Endodermal cell (in vitro differentiated cells): ENCODE measurements at regions not wholly inside any gene's neighbourhood (a gene's known extent, or its start where the extent isn't known, plus 50 kb on each side); places are given as distances from the start of the nearest gene placed in this dataset.

Experiments used
- DNase-seq: peaks from one replicate; pipeline ENCODE4 v3.0.0-alpha.2; 2017
- H3K27ac ChIP-seq: 2 replicates; pipeline ENCODE4 v1.5.1; 2013; ENCODE audit warnings: mild to moderate bottlenecking, low read depth, low read length, moderate library complexity
- H3K27me3 ChIP-seq: 2 replicates; pipeline ENCODE4 v1.6.1; 2013; ENCODE audit warnings: mild to moderate bottlenecking, low read length, moderate library complexity; ENCODE audit not compliant: insufficient read depth, control insufficient read depth, poor library complexity, severe bottlenecking
- H3K36me3 ChIP-seq: 2 replicates; pipeline ENCODE4 v1.7.0; 2013; ENCODE audit warnings: mild to moderate bottlenecking, low read length, moderate library complexity; ENCODE audit not compliant: control insufficient read depth, insufficient read depth
- H3K4me1 ChIP-seq: one replicate; pipeline ENCODE4 v1.7.0; 2013; ENCODE audit warnings: low read length; ENCODE audit not compliant: control insufficient read depth, insufficient read depth
- H3K4me3 ChIP-seq: 2 replicates; pipeline ENCODE4 v1.5.1; 2013; ENCODE audit warnings: mild to moderate bottlenecking, low read length, moderate library complexity
- H3K9ac ChIP-seq: 2 replicates; pipeline ENCODE4 v1.6.1; 2013; ENCODE audit warnings: mild to moderate bottlenecking, low read length, moderate library complexity; ENCODE audit not compliant: poor library complexity, severe bottlenecking; ENCODE audit errors: extremely low read depth
- H3K9me3 ChIP-seq: 2 replicates; pipeline ENCODE4 v1.6.1; 2013; ENCODE audit warnings: mild to moderate bottlenecking, low read length, moderate library complexity; ENCODE audit not compliant: control insufficient read depth
- H3K27ac Mint-ChIP-seq: 2 replicates; pipeline ENCODE4 v1.8.0; 2020; ENCODE audit warnings: mixed read lengths
- H3K27me3 Mint-ChIP-seq: 2 replicates; pipeline ENCODE4 v1.8.0; 2021; ENCODE audit warnings: mild to moderate bottlenecking, mixed read lengths; ENCODE audit not compliant: insufficient read depth
- H3K36me3 Mint-ChIP-seq: 2 replicates; pipeline ENCODE4 v1.8.0; 2020; ENCODE audit warnings: low read depth, mixed read lengths
- H3K4me1 Mint-ChIP-seq: 2 replicates; pipeline ENCODE4 v1.8.0; 2020; ENCODE audit warnings: mixed read lengths
- H3K4me3 Mint-ChIP-seq: 2 replicates; pipeline ENCODE4 v1.8.0; 2020; ENCODE audit warnings: mild to moderate bottlenecking, moderate library complexity, mixed read lengths
- H3K9me3 Mint-ChIP-seq: 2 replicates; pipeline ENCODE4 v1.8.0; 2020; ENCODE audit warnings: mild to moderate bottlenecking, mixed read lengths
- CTCF ChIP-seq: fragments of 200-600 bp; sonication (generic); conservative IDR thresholded peaks from 2 replicates; pipeline ENCODE4 v1.5.0; 2021; ENCODE audit warnings: antibody characterized with exemption, mild to moderate bottlenecking
- WGBS, 2 experiments: methylation state at CpG; one replicate each; pipeline versions ENCODE4 v1.1.5 to v1.1.7; 2013; ENCODE audit warnings: missing lambda C conversion rate in 2 of 2, mixed read lengths in 1 of 2; ENCODE audit not compliant: insufficient coverage in 1 of 2, insufficient read length in 1 of 2; 5-methylcytosine and 5-hydroxymethylcytosine counted together

GRCh38 chr3:181313335-181313734 lies 323.8 kb upstream of the DNAJC19 start:
- 65 to 79% methylated on average over 3 to 5 of the region's 5 CpGs for WGBS, 2 experiments

GRCh38 chr3:181311186-181311585 lies 321.6 kb upstream of the DNAJC19 start:
- H3K9me3 Mint-ChIP-seq: peaks cover 4% of the 10 kb centered on the region
- Histone ChIP-seq H3K36me3 (no peaks in the 10 kb centered on the region), H3K9ac (no peak overlapping the region), H3K9me3 (no peaks in the 10 kb centered on the region), H3K4me3 (no peak overlapping the region), H3K27me3 (no peaks in the 10 kb centered on the region), H3K27ac (no peak overlapping the region), H3K4me1 (peaks cover 2% of the 10 kb centered on the region)
- H3K4me3 Mint-ChIP-seq: no peak overlapping the region
- peaks cover 6% of the 10 kb centered on the region for H3K4me1 Mint-ChIP-seq
- no peak for DNase-seq
- no peak overlapping the region for H3K27ac Mint-ChIP-seq
- WGBS, 2 experiments: 88% methylated on average over 6 of the region's 6 CpGs; no CpG with 5 or more reads in 1 of the 2 experiments
- no peaks in the 10 kb centered on the region for H3K36me3 Mint-ChIP-seq
- no peak for TF ChIP-seq CTCF
- H3K27me3 Mint-ChIP-seq: peaks cover 4% of the 10 kb centered on the region

More at GRCh38 chr3:181313335-181313734, 323.8 kb upstream of the DNAJC19 start:
- peak; percentile 48 for DNase-seq
- Histone ChIP-seq H3K4me3 (no peak overlapping the region), H3K36me3 (no peaks in the 10 kb centered on the region), H3K4me1 (peaks cover 2% of the 10 kb centered on the region), H3K27me3 (no peaks in the 10 kb centered on the region), H3K27ac (no peak overlapping the region), H3K9me3 (no peaks in the 10 kb centered on the region), H3K9ac (no peak overlapping the region)
- peaks cover 4% of the 10 kb centered on the region for H3K27me3 Mint-ChIP-seq
- no peaks in the 10 kb centered on the region for H3K36me3 Mint-ChIP-seq
- peaks cover 6% of the 10 kb centered on the region for H3K4me1 Mint-ChIP-seq
- TF ChIP-seq CTCF: no peak
- no peak overlapping the region for H3K4me3 Mint-ChIP-seq
- H3K9me3 Mint-ChIP-seq: no peaks in the 10 kb centered on the region
- H3K27ac Mint-ChIP-seq: no peak overlapping the region

- Mint-ChIP-seq H3K27me3 (no peaks in the 10 kb centered on the region), H3K9me3 (peaks cover 4% of the 10 kb centered on the region), H3K4me1 (peaks cover 10% of the 10 kb centered on the region), H3K36me3 (no peaks in the 10 kb centered on the region), H3K27ac (no peak overlapping the region), H3K4me3 (no peak overlapping the region)
- Histone ChIP-seq H3K4me3 (no peak overlapping the region), H3K27ac (no peak overlapping the region), H3K27me3 (no peaks in the 10 kb centered on the region), H3K4me1 (no peaks in the 10 kb centered on the region), H3K9ac (no peak overlapping the region), H3K9me3 (no peaks in the 10 kb centered on the region), H3K36me3 (no peaks in the 10 kb centered on the region)
- WGBS, 2 experiments: 100% methylated on average over 1 of the region's 2 CpGs; no CpG with 5 or more reads in 1 of the 2 experiments
- TF ChIP-seq CTCF: no peak
- no peak for DNase-seq
These were observed 313.4 kb upstream of the DNAJC19 start for GRCh38 chr3:181302960-181303359.
